Neural progenitor cell (in vitro differentiated cells): ENCODE measurements at regions not wholly inside any gene's neighbourhood (a gene's known extent, or its start where the extent isn't known, plus 50 kb on each side); places are given as distances from the start of the nearest gene placed in this dataset.

Experiments
- DNase-seq: peaks from one replicate; pipeline ENCODE4 v3.0.0-alpha.2; 2016; ENCODE audit warnings: low spot score
- H2AFZ ChIP-seq: fragments of 200-600 bp; sonication (generic); replicated peaks from 2 replicates; pipeline ENCODE4 v1.6.1; 2016; ENCODE audit warnings: antibody characterized with exemption
- H3F3A ChIP-seq: fragments of 200-600 bp; sonication (generic); 2 replicates; pipeline ENCODE4 v1.6.1; 2016; ENCODE audit warnings: antibody characterized with exemption, low read depth
- H3K27ac ChIP-seq: fragments of 200-600 bp; sonication (generic); 2 replicates; pipeline ENCODE4 v1.5.1; 2016; ENCODE audit warnings: mild to moderate bottlenecking
- H3K27me3 ChIP-seq: fragments of 200-600 bp; sonication (generic); 2 replicates; pipeline ENCODE4 v1.6.1; 2016; ENCODE audit warnings: mild to moderate bottlenecking, moderate library complexity
- H3K36me3 ChIP-seq: fragments of 200-600 bp; sonication (generic); 2 replicates; pipeline ENCODE4 v1.5.1; 2016
- H3K4me1 ChIP-seq: fragments of 200-600 bp; sonication (generic); 2 replicates; pipeline ENCODE4 v1.6.1; 2016; ENCODE audit warnings: mixed run types
- H3K4me2 ChIP-seq: fragments of 200-600 bp; sonication (generic); 2 replicates; pipeline ENCODE4 v1.6.1; 2016
- H3K4me3 ChIP-seq: fragments of 200-600 bp; sonication (generic); 2 replicates; pipeline ENCODE4 v1.5.1; 2016
- H3K79me2 ChIP-seq: fragments of 200-600 bp; sonication (generic); 2 replicates; pipeline ENCODE4 v1.6.1; 2016; ENCODE audit warnings: low read depth
- H3K9ac ChIP-seq: fragments of 200-600 bp; sonication (generic); 2 replicates; pipeline ENCODE4 v1.6.1; 2016
- H3K9me3 ChIP-seq: fragments of 200-600 bp; sonication (generic); 2 replicates; pipeline ENCODE4 v1.5.1; 2016; ENCODE audit warnings: low read depth
- H4K20me1 ChIP-seq: fragments of 200-600 bp; sonication (generic); 2 replicates; pipeline ENCODE4 v1.6.1; 2016; ENCODE audit warnings: low read depth
- H3K27ac Mint-ChIP-seq: 3 replicates; pipeline ENCODE4 v1.8.0; 2021; ENCODE audit warnings: mixed read lengths
- H3K27me3 Mint-ChIP-seq: 2 replicates; pipeline ENCODE4 v1.8.0; 2022; ENCODE audit warnings: low read depth, mild to moderate bottlenecking, inconsistent platforms, moderate library complexity, mixed read lengths; ENCODE audit not compliant: insufficient read depth
- H3K36me3 Mint-ChIP-seq: 3 replicates; pipeline ENCODE4 v1.8.0; 2021; ENCODE audit warnings: mixed read lengths
- H3K4me1 Mint-ChIP-seq: 3 replicates; pipeline ENCODE4 v1.8.0; 2021; ENCODE audit warnings: mixed read lengths
- H3K4me3 Mint-ChIP-seq: 3 replicates; pipeline ENCODE4 v1.8.0; 2021; ENCODE audit warnings: mild to moderate bottlenecking, moderate library complexity, mixed read lengths
- H3K9me3 Mint-ChIP-seq: 3 replicates; pipeline ENCODE4 v1.8.0; 2020; ENCODE audit warnings: mixed read lengths
- CTCF ChIP-seq: fragments of 200-600 bp; sonication (generic); IDR thresholded peaks from 2 replicates; pipeline ENCODE4 v1.5.1; 2017; ENCODE audit warnings: antibody characterized with exemption, mild to moderate bottlenecking
- EZH2 ChIP-seq: fragments of 200-600 bp; sonication (generic); IDR thresholded peaks from 2 replicates; pipeline ENCODE4 v1.6.1; 2017; ENCODE audit warnings: antibody characterized with exemption, mild to moderate bottlenecking, moderate library complexity
- EZH2phosphoT487 ChIP-seq: fragments of 200-600 bp; sonication (generic); IDR thresholded peaks from 2 replicates; pipeline ENCODE4 v1.6.1; 2017; ENCODE audit warnings: antibody characterized with exemption

GRCh38 chr11:56890584-56891305 lies 98.0 kb upstream of the OR5AK2 start:
- no peak for TF ChIP-seq EZH2phosphoT487
- no peak for TF ChIP-seq EZH2
- TF ChIP-seq CTCF, result no peak
- no peaks in the 10 kb centered on the region for H3K36me3 ChIP-seq

GRCh38 chr11:56889986-56890385 lies 98.7 kb upstream of the OR5AK2 start:
- H3K9me3 Mint-ChIP-seq, result no peaks in the 10 kb centered on the region
- Histone ChIP-seq H3F3A (no peaks in the 10 kb centered on the region), H3K27ac (no peak overlapping the region), H3K9me3 (no peaks in the 10 kb centered on the region), H3K4me2 (no peak overlapping the region), H3K9ac (no peak overlapping the region), H3K27me3 (no peaks in the 10 kb centered on the region), H3K79me2 (no peaks in the 10 kb centered on the region), H4K20me1 (no peaks in the 10 kb centered on the region), H3K36me3 (no peaks in the 10 kb centered on the region), H2AFZ (no peak overlapping the region), H3K4me1 (peaks cover 4% of the 10 kb centered on the region), H3K4me3 (no peak overlapping the region)
- H3K27me3 Mint-ChIP-seq, result peaks cover 1% of the 10 kb centered on the region
- H3K36me3 Mint-ChIP-seq, result no peaks in the 10 kb centered on the region
- no peak for TF ChIP-seq CTCF
- no peak for TF ChIP-seq EZH2phosphoT487
- TF ChIP-seq EZH2, result no peak
- DNase-seq, result no peak
- peaks cover 4% of the 10 kb centered on the region for H3K4me1 Mint-ChIP-seq
- no peak overlapping the region for H3K27ac Mint-ChIP-seq
- no peak overlapping the region for H3K4me3 Mint-ChIP-seq

More at GRCh38 chr11:56890584-56891305, 98.0 kb upstream of the OR5AK2 start:
- Histone ChIP-seq H3K9me3 (no peaks in the 10 kb centered on the region), H3K4me3 (no peak overlapping the region), H3K27me3 (no peaks in the 10 kb centered on the region), H3K4me1 (no peaks in the 10 kb centered on the region), H3K9ac (no peak overlapping the region), H3K4me2 (no peak overlapping the region), H3F3A (no peaks in the 10 kb centered on the region), H3K27ac (no peak overlapping the region), H2AFZ (no peak overlapping the region), H4K20me1 (no peaks in the 10 kb centered on the region), H3K79me2 (no peaks in the 10 kb centered on the region)
- no peak overlapping the region for H3K27ac Mint-ChIP-seq
- DNase-seq, result no peak
- no peak overlapping the region for H3K4me3 Mint-ChIP-seq
- H3K9me3 Mint-ChIP-seq, result no peaks in the 10 kb centered on the region
- no peaks in the 10 kb centered on the region for H3K36me3 Mint-ChIP-seq
- H3K4me1 Mint-ChIP-seq, result no peaks in the 10 kb centered on the region
- H3K27me3 Mint-ChIP-seq, result peaks cover 2% of the 10 kb centered on the region

- Mint-ChIP-seq H3K36me3 (no peaks in the 10 kb centered on the region), H3K27ac (no peak overlapping the region), H3K27me3 (no peaks in the 10 kb centered on the region), H3K4me1 (peaks cover 7% of the 10 kb centered on the region), H3K4me3 (no peak overlapping the region), H3K9me3 (no peaks in the 10 kb centered on the region)
- Histone ChIP-seq H3K36me3 (no peaks in the 10 kb centered on the region), H3K79me2 (no peaks in the 10 kb centered on the region), H3K9me3 (no peaks in the 10 kb centered on the region), H3K4me3 (no peak overlapping the region), H2AFZ (no peak overlapping the region), H3K27me3 (no peaks in the 10 kb centered on the region), H3F3A (no peaks in the 10 kb centered on the region), H3K27ac (no peak overlapping the region), H4K20me1 (no peaks in the 10 kb centered on the region), H3K9ac (no peak overlapping the region), H3K4me1 (peaks cover 5% of the 10 kb centered on the region), H3K4me2 (no peak overlapping the region)
- no peak for TF ChIP-seq EZH2phosphoT487
- TF ChIP-seq CTCF, result no peak
- no peak for TF ChIP-seq EZH2
- no peak for DNase-seq
These were observed 100.8 kb upstream of the OR5AK2 start for GRCh38 chr11:56887940-56888339.
